Liver (tissue), 8 donors: ENCODE measurements at regions not wholly inside any gene's neighbourhood (a gene's known extent, or its start where the extent isn't known, plus 50 kb on each side); places are given as distances from the start of the nearest gene placed in this dataset.

Experiments
- DNase-seq: peaks from one replicate; pipeline ENCODE4 v3.0.0-alpha.2; 2017; ENCODE audit warnings: low spot score
- H3K27ac ChIP-seq, 2 donors: one replicate each; pipeline ENCODE4 v1.7.0; 2013; ENCODE audit warnings: inconsistent platforms in 2 of 2, low read length in 2 of 2, control low read depth in 1 of 2, low read depth in 1 of 2, mild to moderate bottlenecking in 1 of 2
- H3K27me3 ChIP-seq, 4 donors: one replicate each; pipeline versions ENCODE4 v1.6.1 to v1.7.0; 2013; ENCODE audit warnings: low read length in 3 of 4, inconsistent platforms in 1 of 4, mild to moderate bottlenecking in 1 of 4, moderate library complexity in 1 of 4; ENCODE audit not compliant: control insufficient read depth in 4 of 4, insufficient read depth in 4 of 4
- H3K36me3 ChIP-seq, 4 donors: one replicate each; pipeline versions ENCODE4 v1.6.1 to v1.7.0; 2013; ENCODE audit warnings: low read length in 3 of 4, mild to moderate bottlenecking in 3 of 4, low read depth in 1 of 4, moderate library complexity in 1 of 4; ENCODE audit not compliant: control insufficient read depth in 4 of 4, insufficient read depth in 3 of 4
- H3K4me1 ChIP-seq, 4 donors: one replicate each; pipeline versions ENCODE4 v1.6.1 to v1.7.0; 2013; ENCODE audit warnings: low read length in 3 of 4, mild to moderate bottlenecking in 3 of 4, moderate library complexity in 1 of 4; ENCODE audit not compliant: control insufficient read depth in 4 of 4, insufficient read depth in 4 of 4
- H3K4me3 ChIP-seq, 3 donors: one replicate each; pipeline versions ENCODE4 v1.6.1 to v1.7.0; 2013; ENCODE audit warnings: low read length in 3 of 3, control low read depth in 1 of 3, low read depth in 1 of 3, mild to moderate bottlenecking in 1 of 3
- H3K9ac ChIP-seq, 2 donors: one replicate each; pipeline ENCODE4 v1.7.0; 2013; ENCODE audit warnings: low read length in 2 of 2, mild to moderate bottlenecking in 2 of 2, moderate library complexity in 2 of 2, control low read depth in 1 of 2, low read depth in 1 of 2
- H3K9me3 ChIP-seq, 4 donors: one replicate each; pipeline versions ENCODE4 v1.6.1 to v1.7.0; 2013; ENCODE audit warnings: low read length in 3 of 4; ENCODE audit not compliant: control insufficient read depth in 4 of 4
- EGR1 ChIP-seq, 2 donors: IDR thresholded peaks; 2 replicates each; pipeline ENCODE4 v1.6.1; 2016 to 2018; ENCODE audit warnings: antibody characterized with exemption in 2 of 2, low read depth in 2 of 2
- FOXA1 ChIP-seq: IDR thresholded peaks from 2 replicates; pipeline ENCODE4 v1.6.1; 2016; ENCODE audit warnings: antibody characterized with exemption
- FOXA2 ChIP-seq: IDR thresholded peaks from 2 replicates; pipeline ENCODE4 v1.6.1; 2016; ENCODE audit warnings: antibody characterized with exemption
- GABPA ChIP-seq, 2 donors: IDR thresholded peaks in 1 of 2; conservative IDR thresholded peaks in 1 of 2; 2 replicates each; pipeline ENCODE4 v1.6.1; 2016; ENCODE audit warnings: antibody characterized with exemption in 2 of 2, mild to moderate bottlenecking in 1 of 2, moderate library complexity in 1 of 2
- HNF4A ChIP-seq, 2 donors: conservative IDR thresholded peaks; 2 replicates each; pipeline ENCODE4 v1.6.1; 2016; ENCODE audit warnings: antibody characterized with exemption in 2 of 2, mild to moderate bottlenecking in 2 of 2
- JUND ChIP-seq, 2 donors: IDR thresholded peaks; 2 replicates each; pipeline ENCODE4 v1.6.1; 2016; ENCODE audit warnings: antibody characterized with exemption in 2 of 2
- NR2F2 ChIP-seq: IDR thresholded peaks from 2 replicates; pipeline ENCODE4 v1.6.1; 2016; ENCODE audit warnings: antibody characterized with exemption
- RAD21 ChIP-seq, 2 donors: IDR thresholded peaks; 2 replicates each; pipeline ENCODE4 v1.6.1; 2016; ENCODE audit warnings: antibody characterized with exemption in 2 of 2, mild to moderate bottlenecking in 2 of 2
- RXRA ChIP-seq, 2 donors: IDR thresholded peaks; 2 replicates each; pipeline ENCODE4 v1.6.1; 2017 to 2018; ENCODE audit warnings: antibody characterized with exemption in 2 of 2, mild to moderate bottlenecking in 1 of 2
- SP1 ChIP-seq: IDR thresholded peaks from 2 replicates; pipeline ENCODE4 v1.6.1; 2018; ENCODE audit warnings: antibody characterized with exemption, mild to moderate bottlenecking
- TAF1 ChIP-seq: conservative IDR thresholded peaks from 2 replicates; pipeline ENCODE4 v1.6.1; 2016; ENCODE audit warnings: antibody characterized with exemption, mild to moderate bottlenecking
- YY1 ChIP-seq: IDR thresholded peaks from 2 replicates; pipeline ENCODE4 v1.6.1; 2016; ENCODE audit warnings: antibody characterized with exemption, mild to moderate bottlenecking
- WGBS: extraction: QIAGEN DNeasy Blood & Tissue Kit; methylation state at CpG from one replicate; pipeline ENCODE4 v1.1.7; 2013; 5-methylcytosine and 5-hydroxymethylcytosine counted together
- TF ChIP-seq, protein P1 (sequence below): fragments of 150-350 bp; IDR thresholded peaks from 2 replicates; pipeline ENCODE4 v1.5.1; 2017; ENCODE audit warnings: improper control_type of control experiment, low read depth, low read length; ENCODE audit not compliant: missing input control
- TF ChIP-seq, protein P2 (sequence below): IDR thresholded peaks from 2 replicates; pipeline ENCODE4 v1.6.1; 2016; ENCODE audit warnings: antibody characterized with exemption
- TF ChIP-seq, protein P3 (sequence below): IDR thresholded peaks from 2 replicates; pipeline ENCODE4 v1.6.1; 2016; ENCODE audit warnings: antibody characterized with exemption
- TF ChIP-seq, protein P4 (sequence below): IDR thresholded peaks from 2 replicates; pipeline ENCODE4 v1.6.1; 2016; ENCODE audit warnings: antibody characterized with exemption, mild to moderate bottlenecking
- TF ChIP-seq, protein P5 (sequence below): IDR thresholded peaks from 2 replicates; pipeline ENCODE4 v1.6.1; 2016; ENCODE audit warnings: antibody characterized with exemption
- donor health status: healthy.
- donor health status: healthy.
- donor health status: healthy.
- donor health status: healthy.
- donor health status: healthy.

DNA sequence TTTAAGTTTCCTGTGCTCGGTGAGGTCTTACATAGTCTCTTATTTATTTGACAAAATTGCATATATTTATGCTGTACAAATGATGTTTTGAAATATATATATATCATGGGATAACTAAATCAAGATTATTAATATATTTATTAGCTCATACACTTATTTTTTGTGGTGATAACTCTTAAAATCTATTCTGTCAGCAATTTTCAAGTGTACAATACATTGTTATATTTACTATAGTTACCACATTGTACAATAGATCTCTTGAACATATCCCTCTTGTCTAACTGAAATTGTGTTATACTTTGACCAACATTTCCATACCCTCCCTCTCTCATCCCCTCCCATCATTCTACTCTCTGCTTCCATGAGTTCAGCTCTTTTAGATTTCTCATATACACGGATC is 516.6 kb upstream of the LCORL start:
- WGBS = 49% methylated on average over 2 of the region's 2 CpGs
- no peak for DNase-seq
- TF ChIP-seq RAD21 (IDR thresholded peaks at IDR 0.05) (no peak), FOXA2 (no peak), SP1 (no peak), GABPA (IDR thresholded peaks at IDR 0.05 in 1 of 2, conservative IDR thresholded peaks at IDR 0.05 in 1 of 2) (no peak), TAF1 (no peak), NR2F2 (no peak)
- TF ChIP-seq, protein P1, sequence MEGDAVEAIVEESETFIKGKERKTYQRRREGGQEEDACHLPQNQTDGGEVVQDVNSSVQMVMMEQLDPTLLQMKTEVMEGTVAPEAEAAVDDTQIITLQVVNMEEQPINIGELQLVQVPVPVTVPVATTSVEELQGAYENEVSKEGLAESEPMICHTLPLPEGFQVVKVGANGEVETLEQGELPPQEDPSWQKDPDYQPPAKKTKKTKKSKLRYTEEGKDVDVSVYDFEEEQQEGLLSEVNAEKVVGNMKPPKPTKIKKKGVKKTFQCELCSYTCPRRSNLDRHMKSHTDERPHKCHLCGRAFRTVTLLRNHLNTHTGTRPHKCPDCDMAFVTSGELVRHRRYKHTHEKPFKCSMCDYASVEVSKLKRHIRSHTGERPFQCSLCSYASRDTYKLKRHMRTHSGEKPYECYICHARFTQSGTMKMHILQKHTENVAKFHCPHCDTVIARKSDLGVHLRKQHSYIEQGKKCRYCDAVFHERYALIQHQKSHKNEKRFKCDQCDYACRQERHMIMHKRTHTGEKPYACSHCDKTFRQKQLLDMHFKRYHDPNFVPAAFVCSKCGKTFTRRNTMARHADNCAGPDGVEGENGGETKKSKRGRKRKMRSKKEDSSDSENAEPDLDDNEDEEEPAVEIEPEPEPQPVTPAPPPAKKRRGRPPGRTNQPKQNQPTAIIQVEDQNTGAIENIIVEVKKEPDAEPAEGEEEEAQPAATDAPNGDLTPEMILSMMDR = no peak
- TF ChIP-seq, protein P2, sequence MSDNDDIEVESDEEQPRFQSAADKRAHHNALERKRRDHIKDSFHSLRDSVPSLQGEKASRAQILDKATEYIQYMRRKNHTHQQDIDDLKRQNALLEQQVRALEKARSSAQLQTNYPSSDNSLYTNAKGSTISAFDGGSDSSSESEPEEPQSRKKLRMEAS = no peak
- TF ChIP-seq, protein P3, sequence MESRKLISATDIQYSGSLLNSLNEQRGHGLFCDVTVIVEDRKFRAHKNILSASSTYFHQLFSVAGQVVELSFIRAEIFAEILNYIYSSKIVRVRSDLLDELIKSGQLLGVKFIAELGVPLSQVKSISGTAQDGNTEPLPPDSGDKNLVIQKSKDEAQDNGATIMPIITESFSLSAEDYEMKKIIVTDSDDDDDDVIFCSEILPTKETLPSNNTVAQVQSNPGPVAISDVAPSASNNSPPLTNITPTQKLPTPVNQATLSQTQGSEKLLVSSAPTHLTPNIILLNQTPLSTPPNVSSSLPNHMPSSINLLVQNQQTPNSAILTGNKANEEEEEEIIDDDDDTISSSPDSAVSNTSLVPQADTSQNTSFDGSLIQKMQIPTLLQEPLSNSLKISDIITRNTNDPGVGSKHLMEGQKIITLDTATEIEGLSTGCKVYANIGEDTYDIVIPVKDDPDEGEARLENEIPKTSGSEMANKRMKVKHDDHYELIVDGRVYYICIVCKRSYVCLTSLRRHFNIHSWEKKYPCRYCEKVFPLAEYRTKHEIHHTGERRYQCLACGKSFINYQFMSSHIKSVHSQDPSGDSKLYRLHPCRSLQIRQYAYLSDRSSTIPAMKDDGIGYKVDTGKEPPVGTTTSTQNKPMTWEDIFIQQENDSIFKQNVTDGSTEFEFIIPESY = no peak
- Histone ChIP-seq H3K4me3 (no peak overlapping the region), H3K9ac (no peak overlapping the region), H3K27me3 (peaks cover 0 to 3% (median 0%) of the 10 kb centered on the region in 4 donors), H3K4me1 (no peaks in the 10 kb centered on the region), H3K36me3 (no peaks in the 10 kb centered on the region), H3K9me3 (peaks cover 0 to 2% (median 0%) of the 10 kb centered on the region in 4 donors), H3K27ac (no peak overlapping the region)

DNA sequence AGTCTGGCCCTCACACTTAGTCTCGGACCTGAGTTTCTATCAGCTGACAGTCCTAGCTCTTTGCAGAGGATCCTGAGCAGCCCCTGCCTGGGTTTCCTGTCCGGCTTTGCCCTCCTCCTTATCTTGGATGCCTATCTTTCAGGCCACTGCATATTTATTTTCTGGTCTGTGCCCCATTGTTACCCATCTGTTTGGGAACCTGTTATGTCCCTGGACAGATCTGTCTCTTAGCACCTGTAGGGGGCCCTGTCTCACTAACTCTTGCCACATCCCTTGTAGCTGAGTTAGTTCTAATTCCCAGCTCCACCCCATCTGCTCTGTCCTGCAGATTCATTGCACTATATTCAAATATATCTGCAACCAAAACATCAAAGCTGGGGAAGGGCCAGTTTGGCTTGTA is 514.9 kb upstream of the LCORL start:
- Histone ChIP-seq H3K4me3 (no peak overlapping the region), H3K27ac (no peak overlapping the region), H3K4me1 (no peaks in the 10 kb centered on the region), H3K27me3 (peaks cover 0 to 3% (median 0%) of the 10 kb centered on the region in 4 donors), H3K36me3 (no peaks in the 10 kb centered on the region), H3K9me3 (peaks cover 0 to 2% (median 0%) of the 10 kb centered on the region in 4 donors), H3K9ac (no peak overlapping the region)
- 57% methylated on average over 2 of the region's 2 CpGs for whole genome bisulfite sequencing
- no peak for DNase-seq
- TF ChIP-seq RXRA (IDR thresholded peaks at IDR 0.05) = no peak
- TF ChIP-seq SP1 = no peak
- no peak for TF ChIP-seq NR2F2
- TF ChIP-seq HNF4A (conservative IDR thresholded peaks at IDR 0.05) = no peak
- TF ChIP-seq, protein P2 = no peak
- TF ChIP-seq, protein P4, sequence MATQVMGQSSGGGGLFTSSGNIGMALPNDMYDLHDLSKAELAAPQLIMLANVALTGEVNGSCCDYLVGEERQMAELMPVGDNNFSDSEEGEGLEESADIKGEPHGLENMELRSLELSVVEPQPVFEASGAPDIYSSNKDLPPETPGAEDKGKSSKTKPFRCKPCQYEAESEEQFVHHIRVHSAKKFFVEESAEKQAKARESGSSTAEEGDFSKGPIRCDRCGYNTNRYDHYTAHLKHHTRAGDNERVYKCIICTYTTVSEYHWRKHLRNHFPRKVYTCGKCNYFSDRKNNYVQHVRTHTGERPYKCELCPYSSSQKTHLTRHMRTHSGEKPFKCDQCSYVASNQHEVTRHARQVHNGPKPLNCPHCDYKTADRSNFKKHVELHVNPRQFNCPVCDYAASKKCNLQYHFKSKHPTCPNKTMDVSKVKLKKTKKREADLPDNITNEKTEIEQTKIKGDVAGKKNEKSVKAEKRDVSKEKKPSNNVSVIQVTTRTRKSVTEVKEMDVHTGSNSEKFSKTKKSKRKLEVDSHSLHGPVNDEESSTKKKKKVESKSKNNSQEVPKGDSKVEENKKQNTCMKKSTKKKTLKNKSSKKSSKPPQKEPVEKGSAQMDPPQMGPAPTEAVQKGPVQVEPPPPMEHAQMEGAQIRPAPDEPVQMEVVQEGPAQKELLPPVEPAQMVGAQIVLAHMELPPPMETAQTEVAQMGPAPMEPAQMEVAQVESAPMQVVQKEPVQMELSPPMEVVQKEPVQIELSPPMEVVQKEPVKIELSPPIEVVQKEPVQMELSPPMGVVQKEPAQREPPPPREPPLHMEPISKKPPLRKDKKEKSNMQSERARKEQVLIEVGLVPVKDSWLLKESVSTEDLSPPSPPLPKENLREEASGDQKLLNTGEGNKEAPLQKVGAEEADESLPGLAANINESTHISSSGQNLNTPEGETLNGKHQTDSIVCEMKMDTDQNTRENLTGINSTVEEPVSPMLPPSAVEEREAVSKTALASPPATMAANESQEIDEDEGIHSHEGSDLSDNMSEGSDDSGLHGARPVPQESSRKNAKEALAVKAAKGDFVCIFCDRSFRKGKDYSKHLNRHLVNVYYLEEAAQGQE = no peak
- no peak for TF ChIP-seq JUND (IDR thresholded peaks at IDR 0.05)
- no peak for TF ChIP-seq FOXA2
- no peak for TF ChIP-seq YY1
- no peak for TF ChIP-seq EGR1 (IDR thresholded peaks at IDR 0.05; ENCODE audit: low read depth in 2 of 2)
- TF ChIP-seq FOXA1 = no peak
- TF ChIP-seq, protein P3 = no peak
- no peak for TF ChIP-seq RAD21 (IDR thresholded peaks at IDR 0.05)
- no peak for TF ChIP-seq TAF1
- TF ChIP-seq, protein P5, sequence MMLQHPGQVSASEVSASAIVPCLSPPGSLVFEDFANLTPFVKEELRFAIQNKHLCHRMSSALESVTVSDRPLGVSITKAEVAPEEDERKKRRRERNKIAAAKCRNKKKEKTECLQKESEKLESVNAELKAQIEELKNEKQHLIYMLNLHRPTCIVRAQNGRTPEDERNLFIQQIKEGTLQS = no peak
